ENCODE measurements at regions not wholly inside any gene's neighbourhood (a gene's known extent, or its start where the extent isn't known, plus 50 kb on each side); places are given as distances from the start of the nearest gene placed in this dataset.
"Not testable (repeated sequence)": the region's sequence is repeated elsewhere in the genome, so short reads cannot be mapped to it uniquely, and the experiment has no call there.

DNA sequence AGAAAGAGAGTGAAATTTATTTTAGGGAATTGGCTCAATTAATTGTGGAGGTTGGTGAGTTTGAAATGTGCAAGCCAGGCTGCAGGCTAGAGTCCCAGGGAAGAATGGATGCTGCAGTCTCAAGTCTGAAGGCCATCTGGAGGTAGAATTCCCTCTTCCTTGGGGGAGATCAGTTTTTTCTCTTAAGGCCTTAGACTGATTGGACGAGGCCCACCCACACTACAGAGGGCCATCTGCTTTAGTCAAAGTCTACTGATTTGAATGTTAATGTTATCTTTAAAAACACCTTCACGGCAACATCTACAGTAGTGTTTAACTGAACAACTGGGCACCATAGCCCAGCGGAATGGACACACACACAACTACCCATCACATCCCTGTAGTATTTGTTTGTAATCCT lies 245.9 kb upstream of the IRF2BP2 start:
- no peak for DNase-seq

DNA sequence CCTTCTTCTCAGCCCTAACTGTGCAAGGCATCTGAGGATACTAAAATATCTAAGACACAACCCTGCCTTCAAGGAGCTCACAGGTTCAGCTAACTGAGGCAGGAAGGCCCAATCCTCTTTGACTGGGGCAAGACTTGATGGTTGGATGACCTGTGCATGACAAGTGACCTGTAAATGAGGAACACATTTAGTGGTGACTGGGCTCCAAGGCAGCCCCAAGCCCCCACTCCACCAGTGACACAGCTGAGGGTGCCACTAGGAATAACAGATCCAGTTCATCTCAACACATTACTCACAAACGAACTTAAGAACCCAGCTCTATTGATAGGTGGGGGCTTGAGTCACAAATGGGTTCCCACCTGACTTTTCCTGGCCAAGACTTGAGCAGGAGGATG lies 244.7 kb upstream of the IRF2BP2 start:
- DNase-seq: no peak

- DNase-seq: no peak
Measured at GRCh38 chr1:234853906-234854644, 244.1 kb upstream of the IRF2BP2 start.

DNA sequence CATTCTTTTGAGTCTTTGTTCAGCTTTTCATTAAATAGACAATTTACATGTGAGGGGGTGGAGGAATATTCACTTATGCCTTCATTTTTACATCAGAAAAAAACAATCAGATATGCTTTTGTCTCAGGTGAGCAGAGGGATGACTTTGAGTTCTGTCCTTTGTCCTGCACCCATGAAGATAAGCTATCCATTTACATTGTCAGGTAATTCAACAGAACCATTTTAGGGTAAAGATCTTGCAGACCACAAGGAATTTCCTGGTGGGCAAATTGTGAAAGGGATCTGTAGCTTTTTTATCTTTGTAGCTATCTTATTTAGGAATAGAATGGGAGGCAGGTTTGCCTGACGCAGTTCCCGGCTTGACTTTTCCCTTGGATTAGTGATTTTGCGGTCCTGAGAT lies 242.7 kb upstream of the IRF2BP2 start:
- no peak for DNase-seq

GRCh38 chr1:234851450-234852438 lies 241.8 kb upstream of the IRF2BP2 start:
- DNase-seq: no peak

DNA sequence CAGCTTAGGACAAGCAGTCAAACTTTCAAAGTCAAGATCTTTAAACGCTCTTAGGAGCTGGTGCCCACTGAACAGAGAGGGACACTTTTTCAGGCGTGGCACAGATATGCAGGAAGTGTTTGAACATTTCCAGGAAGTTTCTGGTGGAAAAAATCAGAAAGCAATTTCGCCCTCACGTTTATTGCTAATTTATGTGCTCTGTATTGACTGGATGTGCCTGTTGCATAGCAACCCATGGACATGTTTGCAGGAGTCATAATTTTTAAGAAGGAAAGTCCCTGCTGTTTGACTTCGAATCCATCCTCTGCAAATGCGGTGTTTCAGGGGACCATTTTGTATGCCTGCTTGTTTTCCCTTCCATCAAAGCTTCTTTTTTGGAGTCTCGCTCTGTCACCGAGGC lies 239.9 kb upstream of the IRF2BP2 start:
- DNase-seq: no peak

DNA sequence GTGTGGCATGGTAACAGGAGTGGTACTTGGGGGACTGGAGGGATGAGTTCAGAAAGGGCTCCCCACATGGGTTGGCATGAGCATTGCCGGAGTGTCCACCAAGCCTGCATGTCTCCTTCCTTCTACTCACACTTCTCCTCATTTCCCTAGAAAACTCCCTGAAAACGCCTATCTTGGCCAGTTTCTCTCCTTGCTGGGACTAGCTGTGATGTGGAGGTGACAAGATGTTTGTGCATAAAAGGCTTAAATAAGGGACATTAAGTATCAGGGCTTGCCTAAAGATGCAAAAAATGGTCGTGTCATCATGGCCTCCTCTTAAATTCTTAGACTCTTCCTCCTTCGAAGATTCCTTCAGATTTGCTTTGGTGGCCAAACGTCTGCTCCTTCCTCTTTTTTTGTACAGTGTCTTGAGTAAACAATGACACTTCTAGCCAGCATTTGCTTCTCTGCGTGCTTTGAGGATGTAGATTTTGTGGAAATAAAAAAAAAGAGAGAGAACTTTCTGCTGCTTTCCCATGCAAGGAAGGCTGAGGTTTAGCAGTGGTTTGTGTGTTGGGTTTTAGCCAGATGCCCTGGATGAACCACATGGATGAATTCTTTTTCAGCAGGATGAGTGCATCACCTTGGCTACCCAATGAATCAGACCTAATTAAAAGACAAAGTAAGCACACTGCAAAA lies 239.1 kb upstream of the IRF2BP2 start:
- no peak for DNase-seq

GRCh38 chr1:234846813-234847212 lies 236.8 kb upstream of the IRF2BP2 start:
- not testable (repeated sequence) for DNase-seq

GRCh38 chr1:234845836-234846235 lies 235.9 kb upstream of the IRF2BP2 start:
- DNase-seq: no peak

DNA sequence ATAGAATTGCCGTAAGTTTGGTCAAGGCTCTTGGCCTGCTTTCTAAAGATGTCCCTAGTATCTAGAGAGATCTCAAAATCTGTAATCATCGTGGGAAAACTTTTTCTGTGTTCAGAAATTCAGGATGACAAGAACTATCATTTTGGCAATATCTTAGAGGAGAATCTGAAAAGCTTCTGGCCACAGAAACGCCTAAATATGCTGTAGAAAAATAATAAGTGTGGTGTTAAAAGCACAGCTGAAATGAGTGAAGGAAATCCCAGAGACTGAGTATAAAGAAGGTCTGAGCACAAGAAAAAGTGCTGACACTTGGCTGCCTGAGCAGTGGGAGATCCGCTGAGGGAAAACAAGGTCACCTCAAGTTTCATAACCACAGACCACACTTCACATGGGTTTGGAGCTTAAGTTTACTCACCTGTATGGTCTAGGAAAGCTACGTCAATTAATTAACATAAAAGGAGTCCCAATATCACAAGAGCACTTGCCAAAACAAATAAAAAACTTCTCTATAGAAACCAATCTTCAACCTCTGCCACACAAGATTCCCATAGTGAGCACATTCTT lies 235.2 kb upstream of the IRF2BP2 start:
- DNase-seq: peak; percentile 20

- no peak for DNase-seq
Measured at GRCh38 chr1:234844479-234845031, 234.6 kb upstream of the IRF2BP2 start.

DNA sequence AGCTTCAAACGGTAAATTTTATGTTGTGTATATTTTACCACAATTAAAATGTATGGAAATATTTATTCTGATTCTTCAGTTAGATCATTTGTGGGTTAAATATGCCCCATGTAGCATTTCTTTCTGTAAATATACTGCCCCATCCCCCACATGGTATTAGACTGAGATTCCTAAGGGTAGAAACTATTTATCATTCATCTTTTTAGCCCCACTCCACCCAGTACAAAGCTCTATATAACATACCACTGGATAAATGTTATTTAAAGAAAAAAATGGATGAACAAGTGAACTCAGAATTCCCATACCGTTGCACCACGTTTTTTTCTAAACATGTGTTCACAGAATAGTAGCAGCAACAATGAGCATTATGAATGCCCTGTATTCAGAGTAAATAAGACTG lies 234.0 kb upstream of the IRF2BP2 start:
- DNase-seq: no peak

- DNase-seq: peak; percentile 48
Measured at GRCh38 chr1:234842726-234843641, 233.0 kb upstream of the IRF2BP2 start.

DNA sequence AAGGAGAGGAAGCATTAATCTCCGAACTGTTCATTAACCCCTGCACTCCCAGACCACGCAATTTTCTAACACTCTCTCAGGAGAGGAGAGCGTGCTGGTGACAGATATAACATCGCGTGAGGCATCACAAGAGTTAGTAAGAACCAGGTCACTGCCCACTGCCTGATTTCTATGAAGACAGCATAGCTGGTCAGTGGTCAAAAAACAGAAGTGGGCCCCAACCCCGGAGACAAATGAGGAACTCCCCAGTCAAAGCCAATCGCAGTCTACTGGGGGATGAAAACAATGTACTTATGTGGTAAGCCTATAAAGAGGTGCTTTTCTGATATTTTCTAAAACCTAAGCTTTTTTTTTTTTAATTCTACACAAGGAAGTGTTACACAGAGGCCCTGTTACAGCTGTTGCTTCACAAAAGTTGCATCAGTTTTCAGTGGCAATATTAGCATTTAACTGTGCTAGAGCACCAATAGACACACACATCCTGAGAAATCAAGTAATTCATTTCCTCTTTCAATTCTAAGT lies 231.8 kb upstream of the IRF2BP2 start:
- no peak for DNase-seq

DNA sequence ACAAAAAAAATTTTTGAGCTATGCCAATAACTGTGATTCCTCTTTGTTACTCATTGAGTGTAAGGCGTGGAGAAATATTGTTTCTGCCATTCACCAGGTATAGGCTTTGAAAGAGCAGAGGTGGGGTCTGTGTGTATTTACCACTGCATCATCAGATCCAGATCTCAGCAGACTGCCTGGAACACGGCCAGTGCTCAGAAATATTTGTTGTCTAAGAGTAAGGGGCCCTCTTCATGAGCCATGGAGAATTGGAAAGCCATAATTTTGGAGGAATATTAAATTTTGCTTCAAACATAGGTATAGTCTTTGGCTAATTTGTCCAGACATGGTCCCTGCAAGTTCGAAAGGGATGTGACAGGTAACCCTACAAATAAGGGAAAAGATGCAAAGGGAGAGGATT lies 231.3 kb upstream of the IRF2BP2 start:
- no peak for DNase-seq

- no peak for DNase-seq
Measured at GRCh38 chr1:234840843-234841242, 230.9 kb upstream of the IRF2BP2 start.

GRCh38 chr1:234840253-234840652 lies 230.3 kb upstream of the IRF2BP2 start:
- no peak for DNase-seq

DNA sequence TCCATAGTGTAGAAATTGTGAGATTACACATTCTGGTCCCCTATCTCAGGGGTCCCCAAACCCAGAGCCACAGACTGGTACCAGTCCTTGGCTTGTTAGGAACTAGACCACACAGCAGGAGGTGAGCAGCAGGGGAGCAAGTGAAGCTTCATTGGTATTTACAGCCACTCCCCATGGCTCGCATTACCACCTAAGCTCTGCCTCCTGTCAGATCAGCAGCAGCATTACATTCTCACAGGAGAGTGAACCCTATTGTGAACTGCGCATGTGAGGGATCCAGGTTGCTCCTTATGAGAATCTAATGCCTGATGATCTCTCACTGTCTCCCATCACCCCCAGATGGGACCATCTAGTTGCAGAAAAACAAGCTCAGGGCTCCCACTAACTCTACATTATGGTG lies 229.7 kb upstream of the IRF2BP2 start:
- no peak for DNase-seq

DNA sequence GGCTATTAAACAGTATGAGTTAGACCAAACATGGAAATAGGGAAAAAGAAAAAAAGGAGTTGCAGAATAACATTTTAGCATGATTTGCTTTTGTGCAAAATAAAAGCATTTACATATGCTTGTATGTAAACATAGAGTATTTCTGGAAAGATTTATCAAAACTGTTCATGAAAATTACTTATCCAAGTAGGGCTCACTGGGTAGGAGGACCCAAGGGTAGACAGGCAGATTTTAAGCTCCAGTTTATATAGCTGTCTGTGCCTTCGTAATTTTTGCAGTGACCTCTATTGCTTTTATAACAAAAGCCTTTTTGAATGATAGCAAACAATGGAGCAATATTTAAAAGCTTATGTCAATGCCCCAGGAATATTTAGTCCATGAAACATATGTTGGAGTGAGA lies 228.8 kb upstream of the IRF2BP2 start:
- DNase-seq: no peak

GRCh38 chr1:234838182-234838581 lies 228.2 kb upstream of the IRF2BP2 start:
- DNase-seq: no peak

DNA sequence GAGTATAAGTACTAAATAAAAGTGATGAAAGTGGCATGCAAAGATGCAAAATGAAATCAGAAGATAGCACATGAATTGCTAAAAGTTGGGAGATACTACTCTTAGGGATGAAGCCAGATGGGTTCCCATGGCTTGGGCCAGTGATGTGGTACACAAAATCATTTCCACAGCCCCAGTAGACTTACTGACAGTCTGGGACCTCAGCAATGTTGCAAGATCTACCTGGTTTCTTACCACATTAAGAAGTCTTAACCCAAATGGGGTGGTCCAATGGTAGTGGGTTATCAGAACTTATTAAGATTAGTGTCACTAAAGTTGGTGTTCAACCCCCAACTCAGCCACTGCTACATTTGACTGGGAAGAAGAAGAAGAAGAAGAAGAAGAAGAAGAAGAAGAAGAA lies 227.7 kb upstream of the IRF2BP2 start:
- DNase-seq: no peak
